Bronchial epithelial cell (primary cell): ENCODE measurements at regions not wholly inside any gene's neighbourhood (a gene's known extent, or its start where the extent isn't known, plus 50 kb on each side); places are given as distances from the start of the nearest gene placed in this dataset.

Experiments used
- DNase-seq: peaks from one replicate; pipeline ENCODE4 v3.0.0-alpha.2; 2010; ENCODE audit warnings: low read depth
- FAIRE-seq: peaks from 2 replicates; lab custom pipeline; 2011; peaks lifted over from hg19 to GRCh38; lab: Jason Lieb, UNC
- H3K27me3 ChIP-seq: 2 replicates; pipeline ENCODE4 v1.5.1; 2011; ENCODE audit warnings: low read length; ENCODE audit not compliant: control insufficient read depth, insufficient read depth
- H3K36me3 ChIP-seq: 2 replicates; pipeline ENCODE4 v1.5.1; 2011; ENCODE audit warnings: low read length; ENCODE audit not compliant: control insufficient read depth, insufficient read depth
- H3K4me3 ChIP-seq: 2 replicates; pipeline ENCODE4 v1.5.1; 2011; ENCODE audit warnings: mild to moderate bottlenecking, low read depth, low read length, control low read depth
- CTCF ChIP-seq: IDR thresholded peaks from 2 replicates; pipeline ENCODE4 v1.5.1; 2011; ENCODE audit warnings: mild to moderate bottlenecking, moderate library complexity, low read length, control low read depth, inconsistent platforms; ENCODE audit not compliant: insufficient read depth, severe bottlenecking

DNA sequence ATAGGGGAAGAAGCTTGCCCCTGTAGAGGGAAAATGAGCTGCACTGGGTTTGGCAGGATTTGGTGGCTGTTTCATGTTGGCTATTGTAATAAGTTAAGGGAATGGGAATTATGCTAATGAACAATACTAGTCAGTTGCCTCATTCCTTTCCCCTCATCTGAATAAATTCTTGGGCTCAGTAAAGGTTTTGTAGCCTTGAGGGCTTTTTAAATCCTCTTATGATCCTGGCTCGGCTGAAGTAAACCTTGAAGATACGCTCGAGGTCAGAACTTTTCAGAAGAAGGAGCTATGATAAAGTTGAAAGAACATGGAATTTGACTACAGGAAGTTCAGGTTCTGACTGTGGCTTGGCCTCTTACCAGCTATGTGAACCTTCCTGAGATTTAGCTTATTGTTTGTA is 448.7 kb downstream of the RAB38 start:
- FAIRE-seq (no peak), DNase-seq (no peak)
- no peaks in the 10 kb centered on the region for H3K36me3 ChIP-seq
- TF ChIP-seq CTCF: no peak
- no peaks in the 10 kb centered on the region for H3K27me3 ChIP-seq
- no peak overlapping the region for H3K4me3 ChIP-seq

GRCh38 chr11:87724358-87724757 is 450.9 kb downstream of the RAB38 start:
- FAIRE-seq (no peak), DNase-seq (no peak)
- Histone ChIP-seq H3K36me3 (no peaks in the 10 kb centered on the region), H3K27me3 (no peaks in the 10 kb centered on the region), H3K4me3 (no peak overlapping the region)
- TF ChIP-seq CTCF: no peak

- Histone ChIP-seq H3K4me3 (no peak overlapping the region), H3K27me3 (no peaks in the 10 kb centered on the region), H3K36me3 (no peaks in the 10 kb centered on the region)
- peak; percentile 15 for DNase-seq
- FAIRE-seq: no peak
- TF ChIP-seq CTCF: peak; percentile 82
These were observed 452.3 kb downstream of the RAB38 start for GRCh38 chr11:87722756-87723565.

- no peak for DNase-seq
- H3K27me3 ChIP-seq: no peaks in the 10 kb centered on the region
- H3K4me3 ChIP-seq: no peak overlapping the region
- no peaks in the 10 kb centered on the region for H3K36me3 ChIP-seq
- no peak for FAIRE-seq
- TF ChIP-seq CTCF: no peak
These were observed 455.7 kb downstream of the RAB38 start for GRCh38 chr11:87719326-87720073.

DNA sequence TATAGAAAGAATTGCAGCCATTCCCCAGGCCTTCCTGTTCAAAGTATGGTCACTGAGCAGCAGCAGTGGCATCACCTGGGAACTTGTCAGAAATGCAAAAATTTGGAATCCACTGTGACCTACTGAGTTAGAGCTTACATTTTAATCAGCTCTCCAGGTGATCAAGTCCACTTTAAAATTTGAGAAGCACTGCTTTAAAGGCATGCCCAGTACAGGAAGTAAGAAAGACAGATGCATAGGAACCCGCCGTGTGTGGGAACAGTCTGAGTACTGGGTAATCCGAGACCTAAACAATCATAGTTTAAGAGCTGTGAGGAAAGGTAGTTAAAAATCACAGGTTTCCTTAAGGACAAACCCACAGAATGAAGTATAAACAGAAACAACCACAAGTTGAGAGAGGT is 462.4 kb downstream of the RAB38 start:
- H3K27me3 ChIP-seq: no peaks in the 10 kb centered on the region
- no peak for TF ChIP-seq CTCF
- DNase-seq: no peak
- H3K36me3 ChIP-seq: no peaks in the 10 kb centered on the region
- no peak for FAIRE-seq
- H3K4me3 ChIP-seq: no peak overlapping the region
